Lower leg skin (tissue), 4 donors: ENCODE measurements at regions not wholly inside any gene's neighbourhood (a gene's known extent, or its start where the extent isn't known, plus 50 kb on each side); places are given as distances from the start of the nearest gene placed in this dataset.

Experiments
- DNase-seq, 2 donors: peaks; one replicate each; pipeline ENCODE4 v3.0.0-alpha.2; 2019; ENCODE audit warnings: low spot score in 2 of 2
- H3K4me3 ChIP-seq: fragments of 200-600 bp; sonication (generic); 2 replicates; pipeline ENCODE4 v1.5.1; 2017; ENCODE audit warnings: mild to moderate bottlenecking, low read depth; ENCODE audit not compliant: poor library complexity, severe bottlenecking
- POLR2A ChIP-seq, 2 donors: fragments of 450-650 bp; IDR thresholded peaks; one replicate each; pipeline ENCODE4 v1.6.1; 2016 to 2017; ENCODE audit warnings: antibody characterized with exemption in 2 of 2, mild to moderate bottlenecking in 1 of 2, moderate library complexity in 1 of 2
- WGBS, 2 donors: methylation state at CpG; one replicate each; pipeline ENCODE4 v1.1.5; 2018; 5-methylcytosine and 5-hydroxymethylcytosine counted together
- intact Hi-C: fragments of 100-400 bp; cut with DNase I; formaldehyde crosslinking; loops from one replicate; pipeline ENCODE4 v1.15.0; 2023; ENCODE audit warnings: low total_unique reads
- TF ChIP-seq, protein P1 (sequence below), 3 donors: fragments of 450-650 bp; IDR thresholded peaks; one replicate each; pipeline ENCODE4 v1.5.1; 2016; ENCODE audit warnings: antibody characterized with exemption in 3 of 3, mild to moderate bottlenecking in 3 of 3, moderate library complexity in 2 of 3

DNA sequence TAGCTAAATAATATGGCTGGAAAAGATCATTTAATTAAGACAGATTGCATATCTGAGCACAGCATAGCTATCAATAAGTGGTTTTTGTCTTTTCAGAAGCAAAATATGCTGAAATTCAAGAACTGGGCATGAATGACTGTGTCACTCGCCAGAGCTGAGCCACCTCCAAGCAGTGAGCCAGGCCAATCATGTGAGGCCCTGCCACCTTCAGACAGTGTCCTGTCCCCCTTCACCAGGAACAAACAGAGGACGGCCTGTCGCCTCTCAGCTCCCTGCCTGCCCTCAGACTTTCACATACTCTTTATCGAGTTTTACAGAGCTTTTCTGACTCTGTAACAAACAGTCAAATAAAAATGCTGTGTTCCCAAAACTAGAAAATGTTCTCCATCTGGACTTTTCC is 171.0 kb upstream of the TSC22D1 start:
- DNase-seq: no peak
- WGBS, 2 donors: 57 to 61% methylated on average over 4 of the region's 4 CpGs
- intact Hi-C loops: no loop called here
- TF ChIP-seq POLR2A (IDR thresholded peaks at IDR 0.05): no peak
- TF ChIP-seq, protein P1, sequence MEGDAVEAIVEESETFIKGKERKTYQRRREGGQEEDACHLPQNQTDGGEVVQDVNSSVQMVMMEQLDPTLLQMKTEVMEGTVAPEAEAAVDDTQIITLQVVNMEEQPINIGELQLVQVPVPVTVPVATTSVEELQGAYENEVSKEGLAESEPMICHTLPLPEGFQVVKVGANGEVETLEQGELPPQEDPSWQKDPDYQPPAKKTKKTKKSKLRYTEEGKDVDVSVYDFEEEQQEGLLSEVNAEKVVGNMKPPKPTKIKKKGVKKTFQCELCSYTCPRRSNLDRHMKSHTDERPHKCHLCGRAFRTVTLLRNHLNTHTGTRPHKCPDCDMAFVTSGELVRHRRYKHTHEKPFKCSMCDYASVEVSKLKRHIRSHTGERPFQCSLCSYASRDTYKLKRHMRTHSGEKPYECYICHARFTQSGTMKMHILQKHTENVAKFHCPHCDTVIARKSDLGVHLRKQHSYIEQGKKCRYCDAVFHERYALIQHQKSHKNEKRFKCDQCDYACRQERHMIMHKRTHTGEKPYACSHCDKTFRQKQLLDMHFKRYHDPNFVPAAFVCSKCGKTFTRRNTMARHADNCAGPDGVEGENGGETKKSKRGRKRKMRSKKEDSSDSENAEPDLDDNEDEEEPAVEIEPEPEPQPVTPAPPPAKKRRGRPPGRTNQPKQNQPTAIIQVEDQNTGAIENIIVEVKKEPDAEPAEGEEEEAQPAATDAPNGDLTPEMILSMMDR (IDR thresholded peaks at IDR 0.05): no peak
- no peak overlapping the region for H3K4me3 ChIP-seq

DNA sequence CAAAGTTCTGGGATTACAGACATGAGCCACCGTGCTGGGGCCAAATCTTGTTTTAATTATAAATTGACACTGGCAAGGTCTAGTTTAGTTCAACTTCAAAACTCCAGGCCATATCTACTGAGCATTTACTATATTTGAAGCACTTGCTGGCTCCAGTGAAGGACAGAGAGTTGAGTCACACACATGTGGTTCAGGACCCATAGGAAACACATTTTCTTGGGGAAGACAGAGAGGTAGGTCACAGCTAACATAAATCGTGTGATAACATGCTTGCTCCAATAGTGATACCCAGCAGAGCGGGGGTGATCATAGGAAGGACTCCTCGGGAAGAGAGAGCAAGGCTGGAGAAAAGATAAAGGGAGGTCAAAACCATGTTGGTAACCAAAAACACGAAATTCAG is 170.6 kb upstream of the TSC22D1 start:
- DNase-seq: no peak
- 83 to 85% methylated on average over 5 of the region's 5 CpGs for WGBS, 2 donors
- intact Hi-C loops: no loop called here
- no peak overlapping the region for H3K4me3 ChIP-seq
- TF ChIP-seq, protein P1 (IDR thresholded peaks at IDR 0.05): no peak
- TF ChIP-seq POLR2A (IDR thresholded peaks at IDR 0.05): no peak

DNA sequence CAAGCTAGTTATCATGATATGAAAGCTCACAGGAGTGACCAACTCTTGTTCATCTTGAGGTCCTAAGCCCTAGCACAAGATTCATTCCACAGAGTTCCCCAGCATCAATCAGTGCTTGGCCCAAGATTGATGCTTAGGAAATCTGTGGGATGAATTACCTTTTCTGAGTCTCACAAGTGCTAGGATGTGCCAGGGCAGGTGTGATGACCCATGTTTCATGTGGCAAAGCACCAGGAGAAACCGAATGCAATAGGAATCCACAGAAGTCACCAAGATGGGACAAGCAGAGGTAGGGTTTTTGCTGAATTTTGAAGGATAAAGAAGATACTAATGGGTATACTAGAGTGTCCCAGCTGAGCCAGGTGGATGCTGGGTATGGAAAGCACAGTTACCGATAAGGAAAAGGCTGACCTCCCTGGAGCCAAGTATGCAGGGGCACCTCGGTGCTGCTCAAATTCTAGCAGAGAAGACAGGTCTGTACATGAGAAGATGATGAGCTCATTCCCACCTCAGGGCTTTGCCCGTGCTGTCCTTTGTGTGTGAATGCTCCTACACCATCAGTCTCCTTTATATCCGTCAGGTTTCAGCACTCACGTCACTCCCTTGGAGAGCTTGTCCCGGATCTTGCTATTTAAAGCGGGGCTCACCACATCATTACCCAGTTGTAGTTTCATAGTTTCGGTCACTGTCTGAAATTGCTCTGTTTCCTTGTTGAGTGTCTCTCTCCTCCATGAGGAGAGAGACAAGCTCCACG is 168.9 kb upstream of the TSC22D1 start:
- no peak for DNase-seq
- intact Hi-C loops: no loop called here
- WGBS, 2 donors: 55 to 74% methylated on average over 10 of the region's 10 CpGs
- no peak for TF ChIP-seq POLR2A (IDR thresholded peaks at IDR 0.05)
- TF ChIP-seq, protein P1 (IDR thresholded peaks at IDR 0.05): no peak
- no peak overlapping the region for H3K4me3 ChIP-seq

DNA sequence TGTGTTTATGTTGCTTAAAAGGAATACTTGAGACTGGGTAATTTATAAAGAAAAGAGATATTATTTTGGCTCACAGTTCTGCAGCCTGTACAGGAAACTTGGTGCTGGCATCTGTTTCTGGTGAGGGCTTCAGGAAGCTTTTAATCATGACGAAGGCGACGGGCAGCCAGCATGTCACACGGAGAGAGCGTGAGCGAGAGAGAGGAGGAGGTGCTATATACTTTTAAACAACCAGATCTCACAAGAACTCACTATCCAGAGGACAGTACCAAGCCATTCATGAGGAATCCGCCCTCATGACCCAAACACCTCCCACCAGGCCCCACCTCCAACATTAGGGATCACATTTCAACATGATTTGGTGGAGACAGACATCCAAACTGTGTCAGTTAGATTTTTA is 163.4 kb upstream of the TSC22D1 start:
- intact Hi-C loops: no loop called here
- TF ChIP-seq POLR2A (IDR thresholded peaks at IDR 0.05): no peak
- TF ChIP-seq, protein P1 (IDR thresholded peaks at IDR 0.05): no peak
- no peak for DNase-seq
- WGBS, 2 donors: 62 to 65% methylated on average over 7 of the region's 7 CpGs
- no peak overlapping the region for H3K4me3 ChIP-seq

DNA sequence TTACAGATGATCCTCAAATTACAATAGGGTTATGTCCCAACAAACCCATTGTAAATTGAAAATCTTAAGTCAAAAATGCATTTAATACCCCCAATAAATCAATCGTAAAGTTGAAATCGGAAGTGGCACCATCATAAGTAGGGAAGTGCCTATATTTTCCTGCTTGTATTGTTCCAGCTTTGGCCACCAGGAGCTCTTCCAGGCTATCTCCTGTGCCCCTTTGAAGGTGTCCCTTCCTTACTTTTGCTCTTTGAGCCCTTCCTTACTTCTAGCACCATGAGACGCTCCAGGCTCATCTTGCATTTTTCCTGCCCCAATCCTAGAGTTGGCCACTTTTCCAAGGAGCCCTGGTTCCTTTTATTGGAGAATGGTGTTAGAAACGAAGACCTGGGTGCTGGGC is 163.0 kb upstream of the TSC22D1 start:
- 64 to 74% methylated on average over 4 of the region's 4 CpGs for WGBS, 2 donors

More for the DNA sequence above, 163.0 kb upstream of the TSC22D1 start:
- H3K4me3 ChIP-seq: no peak overlapping the region
- DNase-seq: no peak
- intact Hi-C loops: no loop called here
- TF ChIP-seq, protein P1 (IDR thresholded peaks at IDR 0.05): no peak
- TF ChIP-seq POLR2A (IDR thresholded peaks at IDR 0.05): no peak
